ENCODE measurements at regions not wholly inside any gene's neighbourhood (a gene's known extent, or its start where the extent isn't known, plus 50 kb on each side); places are given as distances from the start of the nearest gene placed in this dataset.

DNA sequence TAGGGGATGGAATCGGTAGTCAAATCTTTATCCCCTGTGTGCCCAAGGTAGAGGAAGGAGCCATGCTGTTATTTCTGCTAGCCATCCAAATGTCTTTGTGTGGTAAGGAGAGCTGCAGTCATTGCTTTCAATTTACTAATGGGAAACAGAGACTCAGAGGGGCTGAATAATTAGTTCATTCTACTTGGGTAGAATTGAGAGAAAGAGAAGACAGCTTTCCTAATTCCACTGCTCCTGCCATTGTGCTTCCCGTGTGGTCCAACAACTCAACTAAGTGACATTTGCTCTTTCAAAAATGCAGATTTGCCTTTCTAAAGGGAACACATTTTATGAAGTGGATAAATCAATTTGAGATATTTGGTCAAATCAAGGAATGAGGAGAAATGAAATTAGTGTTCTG is 136.1 kb downstream of the AQP4 start:
- Histone ChIP-seq H3K36me3 (no peaks in the 10 kb centered on the region), H3K4me1 (ENCODE audit: low read depth) (no peaks in the 10 kb centered on the region), H3K27ac (no peak overlapping the region), H3K9me3 (ENCODE audit: low read depth) (no peaks in the 10 kb centered on the region), H3K4me3 (no peak overlapping the region), H3K27me3 (no peaks in the 10 kb centered on the region)
- DNase-seq (ENCODE audit: low read depth in 1 of 2, low spot score in 1 of 2), result no peak
- TF ChIP-seq, protein P1, sequence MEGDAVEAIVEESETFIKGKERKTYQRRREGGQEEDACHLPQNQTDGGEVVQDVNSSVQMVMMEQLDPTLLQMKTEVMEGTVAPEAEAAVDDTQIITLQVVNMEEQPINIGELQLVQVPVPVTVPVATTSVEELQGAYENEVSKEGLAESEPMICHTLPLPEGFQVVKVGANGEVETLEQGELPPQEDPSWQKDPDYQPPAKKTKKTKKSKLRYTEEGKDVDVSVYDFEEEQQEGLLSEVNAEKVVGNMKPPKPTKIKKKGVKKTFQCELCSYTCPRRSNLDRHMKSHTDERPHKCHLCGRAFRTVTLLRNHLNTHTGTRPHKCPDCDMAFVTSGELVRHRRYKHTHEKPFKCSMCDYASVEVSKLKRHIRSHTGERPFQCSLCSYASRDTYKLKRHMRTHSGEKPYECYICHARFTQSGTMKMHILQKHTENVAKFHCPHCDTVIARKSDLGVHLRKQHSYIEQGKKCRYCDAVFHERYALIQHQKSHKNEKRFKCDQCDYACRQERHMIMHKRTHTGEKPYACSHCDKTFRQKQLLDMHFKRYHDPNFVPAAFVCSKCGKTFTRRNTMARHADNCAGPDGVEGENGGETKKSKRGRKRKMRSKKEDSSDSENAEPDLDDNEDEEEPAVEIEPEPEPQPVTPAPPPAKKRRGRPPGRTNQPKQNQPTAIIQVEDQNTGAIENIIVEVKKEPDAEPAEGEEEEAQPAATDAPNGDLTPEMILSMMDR (IDR thresholded peaks at IDR 0.05; ENCODE audit: low read depth, low read length), result no peak

DNA sequence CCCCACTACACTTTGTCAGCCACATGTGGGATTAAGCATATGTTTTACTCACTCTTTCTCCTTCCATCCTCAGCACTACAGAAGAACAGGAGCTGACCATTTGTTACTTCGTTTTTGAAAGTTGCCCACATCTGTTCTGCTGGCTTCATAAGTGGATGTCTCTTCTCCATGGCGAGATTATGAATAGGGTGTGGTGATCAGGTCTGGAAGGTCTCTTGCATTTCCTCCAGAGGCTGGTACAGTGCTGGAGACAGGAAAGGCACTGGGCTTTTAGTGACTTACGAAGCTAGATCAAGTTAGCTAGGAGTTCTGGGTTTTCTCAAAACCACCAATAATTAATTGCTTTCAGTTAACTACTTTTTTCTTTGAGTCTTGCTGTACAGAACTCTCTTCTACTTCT is 136.5 kb downstream of the AQP4 start:
- Histone ChIP-seq H3K9me3 (ENCODE audit: low read depth) (no peaks in the 10 kb centered on the region), H3K36me3 (no peaks in the 10 kb centered on the region), H3K4me1 (ENCODE audit: low read depth) (no peaks in the 10 kb centered on the region), H3K4me3 (no peak overlapping the region), H3K27ac (no peak overlapping the region), H3K27me3 (no peaks in the 10 kb centered on the region)
- TF ChIP-seq, protein P1 (IDR thresholded peaks at IDR 0.05; ENCODE audit: low read depth, low read length), result no peak
- no peak for DNase-seq (ENCODE audit: low read depth in 1 of 2, low spot score in 1 of 2)

DNA sequence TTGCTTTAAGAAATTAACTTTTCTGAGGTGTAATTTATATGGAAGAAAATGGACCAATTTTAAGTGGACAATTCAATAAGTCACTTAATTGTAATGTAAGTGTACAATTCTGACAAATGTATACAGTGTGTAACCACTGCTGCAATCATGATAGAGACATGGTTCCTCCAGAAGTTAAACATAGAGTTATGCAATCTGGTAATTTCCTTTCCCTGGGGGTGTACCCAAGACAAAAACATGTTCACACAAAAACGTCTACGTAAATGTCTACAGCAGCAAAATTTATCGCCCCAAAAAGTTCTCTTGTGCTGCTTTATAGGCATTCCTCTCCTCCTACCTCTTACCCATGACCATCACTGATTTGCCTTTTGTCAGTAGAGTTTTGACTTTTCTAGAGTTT is 141.5 kb downstream of the AQP4 start:
- DNase-seq (ENCODE audit: low read depth in 1 of 2, low spot score in 1 of 2), result no peak
- Histone ChIP-seq H3K27me3 (no peaks in the 10 kb centered on the region), H3K4me1 (ENCODE audit: low read depth) (no peaks in the 10 kb centered on the region), H3K36me3 (no peaks in the 10 kb centered on the region), H3K9me3 (ENCODE audit: low read depth) (no peaks in the 10 kb centered on the region), H3K4me3 (no peak overlapping the region), H3K27ac (no peak overlapping the region)
- TF ChIP-seq, protein P1 (IDR thresholded peaks at IDR 0.05; ENCODE audit: low read depth, low read length), result no peak

DNA sequence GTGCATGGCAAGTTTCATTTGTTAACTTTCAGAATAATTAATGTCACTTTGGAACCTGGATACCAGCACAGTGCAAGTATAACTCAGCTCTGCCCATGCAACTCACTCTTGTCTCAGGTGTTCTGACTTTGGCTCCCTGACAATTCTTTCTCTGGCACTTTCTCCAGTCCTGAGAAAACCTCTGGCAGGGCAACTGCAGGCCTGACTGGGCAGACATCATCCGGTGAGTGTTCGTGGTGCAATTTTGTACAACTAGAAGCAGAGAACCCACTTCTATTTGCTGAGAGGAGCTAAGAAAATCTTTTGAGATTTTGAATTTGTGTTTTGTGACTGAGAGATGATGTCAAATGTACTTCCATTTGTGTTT is 143.0 kb downstream of the AQP4 start:
- Histone ChIP-seq H3K27me3 (no peaks in the 10 kb centered on the region), H3K36me3 (no peaks in the 10 kb centered on the region), H3K9me3 (ENCODE audit: low read depth) (no peaks in the 10 kb centered on the region), H3K4me3 (no peak overlapping the region), H3K27ac (no peak overlapping the region), H3K4me1 (ENCODE audit: low read depth) (no peaks in the 10 kb centered on the region)
- TF ChIP-seq, protein P1 (IDR thresholded peaks at IDR 0.05; ENCODE audit: low read depth, low read length), result no peak
- no peak for DNase-seq (ENCODE audit: low read depth in 1 of 2, low spot score in 1 of 2)

DNA sequence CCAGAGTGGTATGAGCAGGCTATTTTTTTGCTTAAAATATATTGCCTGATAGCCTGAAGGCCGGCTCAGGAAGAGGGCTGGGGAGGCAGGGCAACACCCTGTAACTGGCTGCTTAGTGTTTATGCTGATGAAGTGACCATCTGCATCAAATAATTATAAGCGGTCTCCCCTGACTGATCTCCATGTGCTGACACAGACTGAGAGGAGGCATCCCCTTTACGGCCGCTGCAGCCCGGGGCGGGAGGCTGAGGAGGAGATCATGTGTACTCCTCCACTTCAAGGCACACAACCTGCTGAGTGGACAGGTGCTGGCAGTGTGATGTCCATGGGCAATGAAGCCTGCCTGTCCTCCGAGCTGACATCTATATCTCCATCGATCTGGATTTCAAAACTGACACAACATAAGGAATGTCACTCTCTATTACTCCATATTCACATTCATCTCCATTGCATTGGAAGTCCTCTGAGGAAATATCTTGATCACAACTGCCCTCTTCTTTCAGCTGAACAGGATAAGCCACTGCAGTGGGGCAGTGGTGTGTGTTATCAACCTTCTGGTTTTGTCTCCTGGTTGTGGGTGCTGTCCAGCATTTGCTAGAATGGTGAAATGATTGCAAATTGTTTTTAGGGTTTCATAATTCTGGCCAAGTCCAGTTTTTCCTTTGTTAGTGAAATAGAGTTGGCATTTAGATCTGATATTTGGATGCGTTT is 143.5 kb downstream of the AQP4 start:
- TF ChIP-seq, protein P1 (IDR thresholded peaks at IDR 0.05; ENCODE audit: low read depth, low read length), result no peak
- no peaks in the 10 kb centered on the region for H3K36me3 ChIP-seq
- DNase-seq (ENCODE audit: low read depth in 1 of 2, low spot score in 1 of 2), result no peak
- H3K4me1 ChIP-seq (ENCODE audit: low read depth), result no peaks in the 10 kb centered on the region
- no peaks in the 10 kb centered on the region for H3K27me3 ChIP-seq
- H3K4me3 ChIP-seq, result no peak overlapping the region
- H3K9me3 ChIP-seq (ENCODE audit: low read depth), result no peaks in the 10 kb centered on the region
- H3K27ac ChIP-seq, result no peak overlapping the region
